GM19328 (cell line): ENCODE measurements at regions not wholly inside any gene's neighbourhood (a gene's known extent, or its start where the extent isn't known, plus 50 kb on each side); places are given as distances from the start of the nearest gene placed in this dataset.
"Not testable (repeated sequence)": the region's sequence is repeated elsewhere in the genome, so short reads cannot be mapped to it uniquely, and the experiment has no call there.

Source experiments
- ATAC-seq: cut with Tn5 transposase; IDR thresholded peaks from one replicate; pipeline ENCODE4 v1.9.1; 2021; ENCODE audit warnings: mild to moderate bottlenecking, moderate library complexity; ENCODE audit not compliant: unreplicated experiment

- ATAC-seq = not testable (repeated sequence)
Measured at GRCh38 chr6:103496588-103496987, 1363.1 kb downstream of the HACE1 start.

- no peak for ATAC-seq
Measured at GRCh38 chr6:103456652-103457051, 1403.1 kb downstream of the HACE1 start.

GRCh38 chr6:103455275-103455674 lies 1404.4 kb downstream of the HACE1 start:
- no peak for ATAC-seq

GRCh38 chr6:103409475-103409874 lies 1450.2 kb downstream of the HACE1 start:
- no peak for ATAC-seq

- no peak for ATAC-seq
Measured at GRCh38 chr6:103405321-103405720, 1454.4 kb downstream of the HACE1 start.

- no peak for ATAC-seq
Measured at GRCh38 chr6:103404799-103405198, 1454.9 kb downstream of the HACE1 start.

GRCh38 chr6:103396768-103397167 lies 1463.0 kb downstream of the HACE1 start:
- ATAC-seq = no peak

- no peak for ATAC-seq
Measured at GRCh38 chr6:103379272-103379671, 1480.4 kb downstream of the HACE1 start.

GRCh38 chr6:103367212-103367611 lies 1492.5 kb downstream of the HACE1 start:
- no peak for ATAC-seq

- ATAC-seq = no peak
Measured at GRCh38 chr6:103356531-103356930, 1503.2 kb downstream of the HACE1 start.

- no peak for ATAC-seq
Measured at GRCh38 chr6:103344554-103345163, 1515.1 kb downstream of the HACE1 start.

GRCh38 chr6:103335412-103335811 lies 1524.3 kb downstream of the HACE1 start:
- no peak for ATAC-seq

- ATAC-seq = no peak
Measured at GRCh38 chr6:103326760-103327757, 1532.7 kb downstream of the HACE1 start.

GRCh38 chr6:103313432-103313831 lies 1546.3 kb downstream of the HACE1 start:
- ATAC-seq = no peak

- not testable (repeated sequence) for ATAC-seq
Measured at GRCh38 chr6:103294376-103294775, 1565.3 kb downstream of the HACE1 start.

GRCh38 chr6:103284835-103285234 lies 1574.9 kb downstream of the HACE1 start:
- no peak for ATAC-seq

- ATAC-seq = no peak
Measured at GRCh38 chr6:103280417-103280816, 1579.3 kb downstream of the HACE1 start.

- no peak for ATAC-seq
Measured at GRCh38 chr6:103277936-103278335, 1581.8 kb downstream of the HACE1 start.

GRCh38 chr6:103273048-103273447 lies 1586.7 kb downstream of the HACE1 start:
- ATAC-seq = no peak

- no peak for ATAC-seq
Measured at GRCh38 chr6:103269581-103269980, 1590.1 kb downstream of the HACE1 start.

- ATAC-seq = no peak
Measured at GRCh38 chr6:103268335-103268734, 1591.4 kb downstream of the HACE1 start.

GRCh38 chr6:103264020-103264419 lies 1595.7 kb downstream of the HACE1 start:
- no peak for ATAC-seq
